IMR-90 (cell line): ENCODE measurements at regions not wholly inside any gene's neighbourhood (a gene's known extent, or its start where the extent isn't known, plus 50 kb on each side); places are given as distances from the start of the nearest gene placed in this dataset.

Experiments used
- ATAC-seq: fragments of 200-7000 bp; cut with Tn5 transposase; 2 replicates; pipeline ENCODE4 v1.9.1; 2020; ENCODE audit warnings: low read depth, mild to moderate bottlenecking, moderate library complexity
- BruUV-seq: library from RNA; stranded (reverse); fragments of 400-500 nt; replicated peaks from 2 replicates; lab custom pipeline; 2021; lab: Mats Ljungman, UMichigan
- CTCF ChIA-PET: fragments of 300-600 bp; formaldehyde crosslinking; extraction: SDS; loops from one replicate; lab custom pipeline; 2021; ENCODE audit warnings: antibody characterized with exemption; lab: Yijun Ruan, JAX
- POLR2A ChIA-PET: fragments of 300-600 bp; sonication (Branson Sonifier 250); formaldehyde crosslinking; loops from one replicate; lab custom pipeline; 2022; ENCODE audit warnings: antibody characterized with exemption; ENCODE audit not compliant: unreplicated experiment; lab: Charles Lee
- DNase-seq: peaks from one replicate; pipeline ENCODE4 v3.0.0; 2013
- H2AFZ ChIP-seq: replicated peaks from 2 replicates; pipeline ENCODE3; 2013; ENCODE audit warnings: low read length, mild to moderate bottlenecking; ENCODE audit not compliant: poor library complexity
- H2AK5ac ChIP-seq: 2 replicates; pipeline ENCODE4 v1.6.1; 2013; ENCODE audit warnings: low read depth, low read length, inconsistent platforms
- H2AK9ac ChIP-seq: replicated peaks from 2 replicates; pipeline ENCODE3; 2013; ENCODE audit warnings: mild to moderate bottlenecking, low read depth, low read length, moderate library complexity; ENCODE audit not compliant: poor library complexity
- H2BK120ac ChIP-seq: 2 replicates; pipeline ENCODE4 v1.6.1; 2013; ENCODE audit warnings: low read depth, low read length, inconsistent platforms
- H2BK15ac ChIP-seq: 3 replicates; pipeline ENCODE4 v1.6.1; 2013; ENCODE audit warnings: low read depth, low read length, inconsistent platforms
- H2BK20ac ChIP-seq: 2 replicates; pipeline ENCODE4 v1.6.1; 2013; ENCODE audit warnings: low read depth, mild to moderate bottlenecking, inconsistent platforms, low read length, moderate library complexity
- H2BK5ac ChIP-seq: 2 replicates; pipeline ENCODE4 v1.6.1; 2013; ENCODE audit warnings: mild to moderate bottlenecking, low read depth, low read length, inconsistent platforms; ENCODE audit not compliant: poor library complexity, severe bottlenecking
- H3K14ac ChIP-seq: replicated peaks from 2 replicates; pipeline ENCODE4 v1.6.1; 2013; ENCODE audit warnings: low read depth, low read length, inconsistent platforms
- H3K18ac ChIP-seq: 2 replicates; pipeline ENCODE4 v1.6.1; 2013; ENCODE audit warnings: low read depth, low read length, control low read depth
- H3K23ac ChIP-seq: 2 replicates; pipeline ENCODE4 v1.6.1; 2013; ENCODE audit warnings: low read depth, low read length, inconsistent platforms
- H3K27ac ChIP-seq: 2 replicates; pipeline ENCODE4 v1.5.1; 2013; ENCODE audit warnings: mild to moderate bottlenecking, control low read depth, low read length; ENCODE audit not compliant: insufficient read depth
- H3K27me3 ChIP-seq: 2 replicates; pipeline ENCODE4 v1.6.1; 2013; ENCODE audit warnings: low read length; ENCODE audit not compliant: control insufficient read depth, insufficient read depth
- H3K36me3 ChIP-seq: 2 replicates; pipeline ENCODE4 v1.6.1; 2013; ENCODE audit warnings: low read length, mixed read lengths; ENCODE audit not compliant: control insufficient read depth, insufficient read depth
- H3K4ac ChIP-seq: 2 replicates; pipeline ENCODE4 v1.6.1; 2013; ENCODE audit warnings: low read depth, low read length, inconsistent platforms
- H3K4me1 ChIP-seq: 2 replicates; pipeline ENCODE4 v1.6.1; 2013; ENCODE audit warnings: low read length, mixed read lengths; ENCODE audit not compliant: control insufficient read depth, insufficient read depth
- H3K4me2 ChIP-seq: 2 replicates; pipeline ENCODE4 v1.6.1; 2013; ENCODE audit warnings: low read depth, mild to moderate bottlenecking, control low read depth, low read length, moderate library complexity
- H3K4me3 ChIP-seq: 2 replicates; pipeline ENCODE4 v1.5.1; 2013; ENCODE audit warnings: low read depth, mild to moderate bottlenecking, control low read depth, low read length, moderate library complexity; ENCODE audit not compliant: insufficient read depth
- H3K56ac ChIP-seq: 2 replicates; pipeline ENCODE4 v1.6.1; 2013; ENCODE audit warnings: low read length, inconsistent platforms; ENCODE audit not compliant: insufficient read depth; ENCODE audit errors: extremely low read depth
- H3K79me1 ChIP-seq, 2 experiments: 2 replicates each; pipeline ENCODE4 v1.6.1; 2013; ENCODE audit warnings: low read length in 2 of 2, inconsistent platforms in 1 of 2, low read depth in 1 of 2
- H3K9ac ChIP-seq: 2 replicates; pipeline ENCODE4 v1.6.1; 2013; ENCODE audit warnings: low read depth, low read length, control low read depth
- H3K9me1 ChIP-seq: 2 replicates; pipeline ENCODE4 v1.6.1; 2013; ENCODE audit warnings: low read length, inconsistent platforms; ENCODE audit not compliant: insufficient read depth
- H3K9me3 ChIP-seq: 2 replicates; pipeline ENCODE4 v1.6.1; 2013; ENCODE audit warnings: low read length; ENCODE audit not compliant: control insufficient read depth, insufficient read depth
- H4K20me1 ChIP-seq: 2 replicates; pipeline ENCODE4 v1.6.1; 2013; ENCODE audit warnings: low read length, inconsistent platforms; ENCODE audit not compliant: insufficient read depth
- H4K5ac ChIP-seq: 2 replicates; pipeline ENCODE4 v1.6.1; 2013; ENCODE audit warnings: mild to moderate bottlenecking, low read depth, low read length, control low read depth
- H4K8ac ChIP-seq, 2 experiments: 2 replicates each; pipeline ENCODE4 v1.6.1; 2013; ENCODE audit warnings: low read depth in 2 of 2, low read length in 2 of 2, control low read depth in 1 of 2, inconsistent platforms in 1 of 2
- H4K91ac ChIP-seq: 2 replicates; pipeline ENCODE4 v1.6.1; 2013; ENCODE audit warnings: low read depth, low read length, inconsistent platforms; ENCODE audit not compliant: insufficient read depth
- BHLHE40 ChIP-seq: fragments of 150-350 bp; IDR thresholded peaks from 2 replicates; pipeline ENCODE4 v1.6.1; 2016; ENCODE audit warnings: mild to moderate bottlenecking, low read depth, low read length
- CEBPB ChIP-seq: IDR thresholded peaks from 2 replicates; pipeline ENCODE4 v1.6.1; 2012; ENCODE audit warnings: low read depth, low read length, improper control_type of control experiment
- CHD1 ChIP-seq: IDR thresholded peaks from 2 replicates; pipeline ENCODE4 v1.6.1; 2012; ENCODE audit warnings: low read depth, low read length, improper control_type of control experiment
- MAFK ChIP-seq: IDR thresholded peaks from 2 replicates; pipeline ENCODE4 v1.6.1; 2012; ENCODE audit warnings: low read depth, low read length, improper control_type of control experiment
- MXI1 ChIP-seq: IDR thresholded peaks from 2 replicates; pipeline ENCODE4 v1.6.1; 2012; ENCODE audit warnings: low read depth, mild to moderate bottlenecking, low read length, moderate library complexity, borderline replicate concordance
- NFE2L2 ChIP-seq: fragments of 150-350 bp; IDR thresholded peaks from 2 replicates; pipeline ENCODE4 v1.6.1; 2016; ENCODE audit warnings: low read depth, mild to moderate bottlenecking, low read length
- POLR2A ChIP-seq: IDR thresholded peaks from 2 replicates; pipeline ENCODE4 v1.6.1; 2012; ENCODE audit warnings: mild to moderate bottlenecking, low read depth, low read length
- RAD21 ChIP-seq: IDR thresholded peaks from 2 replicates; pipeline ENCODE4 v1.6.1; 2012; ENCODE audit warnings: low read length, improper control_type of control experiment
- SMC3 ChIP-seq: fragments of 150-350 bp; IDR thresholded peaks from 2 replicates; pipeline ENCODE4 v1.6.1; 2016; ENCODE audit warnings: low read depth, mild to moderate bottlenecking, antibody characterized with exemption, low read length, moderate library complexity
- WGBS, 2 experiments: methylation state at CpG; one replicate each; pipeline versions ENCODE4 v1.1.5 to v1.1.7; 2013; ENCODE audit warnings: missing lambda C conversion rate in 2 of 2; ENCODE audit not compliant: insufficient read length in 1 of 2; ENCODE audit errors: extremely low coverage in 2 of 2; 5-methylcytosine and 5-hydroxymethylcytosine counted together
- dilution Hi-C: fragments of 300-500 bp; cut with HindIII; formaldehyde crosslinking; loops from one replicate; pipeline ENCODE4 v1.14.3; 2018; ENCODE audit warnings: low sequenced_read_pairs; ENCODE audit not compliant: unreplicated experiment
- in situ Hi-C: fragments of 300-500 bp; cut with MboI; formaldehyde crosslinking; loops from 3 replicates; pipeline ENCODE4 v1.14.3; 2019; ENCODE audit warnings: low sequenced_read_pairs, inconsistent platforms, mixed read lengths
- intact Hi-C: fragments of 100-400 bp; cut with micrococcal nuclease; formaldehyde crosslinking; loops from 2 replicates; pipeline ENCODE4 v1.10.0; 2022
- TF ChIP-seq, protein P1 (sequence below): fragments of 150-350 bp; IDR thresholded peaks from 2 replicates; pipeline ENCODE4 v1.6.1; 2016; ENCODE audit warnings: low read depth, mild to moderate bottlenecking, low read length, moderate library complexity, borderline replicate concordance
- TF ChIP-seq, protein P2 (sequence below): fragments of 150-350 bp; IDR thresholded peaks from 2 replicates; pipeline ENCODE4 v1.6.1; 2017; ENCODE audit warnings: mild to moderate bottlenecking, antibody characterized with exemption, low read length, low read depth
- TF ChIP-seq, protein P3 (sequence below): conservative IDR thresholded peaks from 2 replicates; pipeline ENCODE4 v1.5.1; 2012; ENCODE audit warnings: mild to moderate bottlenecking, low read depth, low read length, improper control_type of control experiment

DNA sequence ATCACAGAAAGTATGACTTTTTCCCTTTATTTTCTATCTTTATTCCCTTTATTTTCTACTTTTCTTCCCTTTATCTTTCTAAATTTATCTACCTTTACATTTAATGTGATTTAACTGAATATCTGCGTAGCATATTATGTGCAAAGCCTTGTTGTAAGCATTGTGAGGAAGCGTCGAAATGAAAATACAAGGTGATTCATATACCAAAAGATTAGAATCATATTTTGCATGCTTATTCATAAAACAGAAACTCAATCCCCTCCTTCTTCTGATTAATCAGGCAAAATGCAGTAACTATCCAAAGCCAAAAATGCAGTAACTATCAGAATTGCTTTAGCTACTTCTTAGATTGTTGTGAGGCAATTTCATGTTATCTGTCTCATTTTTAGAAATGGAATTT lies 393.0 kb downstream of the CDH19 start:
- TF ChIP-seq RAD21 (no peak), NFE2L2 (no peak), MXI1 (no peak), SMC3 (no peak), BHLHE40 (no peak), CHD1 (no peak), MAFK (no peak), POLR2A (no peak), CEBPB (no peak)
- TF ChIP-seq, protein P1, sequence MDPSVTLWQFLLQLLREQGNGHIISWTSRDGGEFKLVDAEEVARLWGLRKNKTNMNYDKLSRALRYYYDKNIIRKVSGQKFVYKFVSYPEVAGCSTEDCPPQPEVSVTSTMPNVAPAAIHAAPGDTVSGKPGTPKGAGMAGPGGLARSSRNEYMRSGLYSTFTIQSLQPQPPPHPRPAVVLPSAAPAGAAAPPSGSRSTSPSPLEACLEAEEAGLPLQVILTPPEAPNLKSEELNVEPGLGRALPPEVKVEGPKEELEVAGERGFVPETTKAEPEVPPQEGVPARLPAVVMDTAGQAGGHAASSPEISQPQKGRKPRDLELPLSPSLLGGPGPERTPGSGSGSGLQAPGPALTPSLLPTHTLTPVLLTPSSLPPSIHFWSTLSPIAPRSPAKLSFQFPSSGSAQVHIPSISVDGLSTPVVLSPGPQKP = no peak
- TF ChIP-seq, protein P2, sequence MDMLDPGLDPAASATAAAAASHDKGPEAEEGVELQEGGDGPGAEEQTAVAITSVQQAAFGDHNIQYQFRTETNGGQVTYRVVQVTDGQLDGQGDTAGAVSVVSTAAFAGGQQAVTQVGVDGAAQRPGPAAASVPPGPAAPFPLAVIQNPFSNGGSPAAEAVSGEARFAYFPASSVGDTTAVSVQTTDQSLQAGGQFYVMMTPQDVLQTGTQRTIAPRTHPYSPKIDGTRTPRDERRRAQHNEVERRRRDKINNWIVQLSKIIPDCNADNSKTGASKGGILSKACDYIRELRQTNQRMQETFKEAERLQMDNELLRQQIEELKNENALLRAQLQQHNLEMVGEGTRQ = no peak
- TF ChIP-seq, protein P3, sequence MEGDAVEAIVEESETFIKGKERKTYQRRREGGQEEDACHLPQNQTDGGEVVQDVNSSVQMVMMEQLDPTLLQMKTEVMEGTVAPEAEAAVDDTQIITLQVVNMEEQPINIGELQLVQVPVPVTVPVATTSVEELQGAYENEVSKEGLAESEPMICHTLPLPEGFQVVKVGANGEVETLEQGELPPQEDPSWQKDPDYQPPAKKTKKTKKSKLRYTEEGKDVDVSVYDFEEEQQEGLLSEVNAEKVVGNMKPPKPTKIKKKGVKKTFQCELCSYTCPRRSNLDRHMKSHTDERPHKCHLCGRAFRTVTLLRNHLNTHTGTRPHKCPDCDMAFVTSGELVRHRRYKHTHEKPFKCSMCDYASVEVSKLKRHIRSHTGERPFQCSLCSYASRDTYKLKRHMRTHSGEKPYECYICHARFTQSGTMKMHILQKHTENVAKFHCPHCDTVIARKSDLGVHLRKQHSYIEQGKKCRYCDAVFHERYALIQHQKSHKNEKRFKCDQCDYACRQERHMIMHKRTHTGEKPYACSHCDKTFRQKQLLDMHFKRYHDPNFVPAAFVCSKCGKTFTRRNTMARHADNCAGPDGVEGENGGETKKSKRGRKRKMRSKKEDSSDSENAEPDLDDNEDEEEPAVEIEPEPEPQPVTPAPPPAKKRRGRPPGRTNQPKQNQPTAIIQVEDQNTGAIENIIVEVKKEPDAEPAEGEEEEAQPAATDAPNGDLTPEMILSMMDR = no peak
- no peak overlapping the region for H2AFZ ChIP-seq
- dilution Hi-C loops (no loop called here), in situ Hi-C loops (no loop called here), intact Hi-C loops (no loop called here)
- no TSS peak for BruUV-seq
- no peak overlapping the region for H2AK5ac ChIP-seq
- no peaks in the 10 kb centered on the region for H4K20me1 ChIP-seq
- WGBS, 2 experiments = no CpG with 5 or more reads among the region's 3 CpGs
- H3K4me1 ChIP-seq = no peaks in the 10 kb centered on the region
- no peak overlapping the region for H3K56ac ChIP-seq
- no peaks in the 10 kb centered on the region for H3K36me3 ChIP-seq
- H4K91ac ChIP-seq = no peak overlapping the region
- ChIA-PET POLR2A (no interaction called here), CTCF (no interaction called here)
- no peak overlapping the region for H4K5ac ChIP-seq
- H2BK20ac ChIP-seq = no peak overlapping the region
- H2BK15ac ChIP-seq = no peak overlapping the region
- no peak overlapping the region for H3K23ac ChIP-seq
- no peaks in the 10 kb centered on the region for H3K27me3 ChIP-seq
- no peak overlapping the region for H3K4me3 ChIP-seq
- H2BK120ac ChIP-seq = no peak overlapping the region
- no peak overlapping the region for H3K9ac ChIP-seq
- H3K9me1 ChIP-seq = no peaks in the 10 kb centered on the region
- no peak overlapping the region for H3K4ac ChIP-seq
- no peak overlapping the region for H3K18ac ChIP-seq
- no peak for DNase-seq
- no peak overlapping the region for H3K27ac ChIP-seq
- H3K4me2 ChIP-seq = no peak overlapping the region
- peaks cover 2% of the 10 kb centered on the region; the same call in 1 of the 2 replicates for H3K9me3 ChIP-seq
- H3K14ac ChIP-seq = no peak overlapping the region
- no peak overlapping the region for H2AK9ac ChIP-seq
- no peak for ATAC-seq
- no peaks in the 10 kb centered on the region for H3K79me1 ChIP-seq
- H2BK5ac ChIP-seq = no peak overlapping the region
- no peak overlapping the region for H4K8ac ChIP-seq
